ENCODE measurements at regions not wholly inside any gene's neighbourhood (a gene's known extent, or its start where the extent isn't known, plus 50 kb on each side); places are given as distances from the start of the nearest gene placed in this dataset.

- no peak for DNase-seq
- no peak overlapping the region for H3K27ac ChIP-seq
- H3K9me3 ChIP-seq, result no peaks in the 10 kb centered on the region
- intact Hi-C loops (cut with DNase I; ENCODE audit: low total_unique reads), result no loop called here
- H3K27me3 ChIP-seq, result no peaks in the 10 kb centered on the region
- no peak overlapping the region for H3K4me3 ChIP-seq
- H3K4me1 ChIP-seq, result no peaks in the 10 kb centered on the region
- no peaks in the 10 kb centered on the region for H3K36me3 ChIP-seq
- no peak for TF ChIP-seq POLR2A (IDR thresholded peaks at IDR 0.05)
- TF ChIP-seq CTCF (IDR thresholded peaks at IDR 0.05), result no peak
Measured at GRCh38 chr18:73653827-73654226, 493.8 kb downstream of the FBXO15 start.

- Histone ChIP-seq H3K27me3 (no peaks in the 10 kb centered on the region), H3K27ac (no peak overlapping the region), H3K9me3 (no peaks in the 10 kb centered on the region), H3K4me1 (no peaks in the 10 kb centered on the region), H3K36me3 (no peaks in the 10 kb centered on the region), H3K4me3 (no peak overlapping the region)
- no peak for TF ChIP-seq CTCF (IDR thresholded peaks at IDR 0.05)
- no peak for TF ChIP-seq POLR2A (IDR thresholded peaks at IDR 0.05)
- intact Hi-C loops (cut with DNase I; ENCODE audit: low total_unique reads), result no loop called here
- DNase-seq, result no peak
Measured at GRCh38 chr18:73653251-73653650, 494.4 kb downstream of the FBXO15 start.

GRCh38 chr18:73647391-73647790 is 500.2 kb downstream of the FBXO15 start:
- no peak for DNase-seq
- TF ChIP-seq POLR2A (IDR thresholded peaks at IDR 0.05) (no peak), CTCF (IDR thresholded peaks at IDR 0.05) (no peak)
- Histone ChIP-seq H3K27ac (no peak overlapping the region), H3K4me1 (no peaks in the 10 kb centered on the region), H3K36me3 (no peaks in the 10 kb centered on the region), H3K4me3 (no peak overlapping the region), H3K27me3 (no peaks in the 10 kb centered on the region), H3K9me3 (no peaks in the 10 kb centered on the region)
- intact Hi-C loops (cut with DNase I; ENCODE audit: low total_unique reads), result no loop called here

GRCh38 chr18:73646772-73647171 is 500.9 kb downstream of the FBXO15 start:
- TF ChIP-seq POLR2A (IDR thresholded peaks at IDR 0.05) (no peak), CTCF (IDR thresholded peaks at IDR 0.05) (no peak)
- no peaks in the 10 kb centered on the region for H3K36me3 ChIP-seq
- no peaks in the 10 kb centered on the region for H3K27me3 ChIP-seq
- no peak overlapping the region for H3K4me3 ChIP-seq
- H3K27ac ChIP-seq, result no peak overlapping the region
- no peak for DNase-seq
- no peaks in the 10 kb centered on the region for H3K9me3 ChIP-seq
- intact Hi-C loops (cut with DNase I; ENCODE audit: low total_unique reads), result no loop called here
- no peaks in the 10 kb centered on the region for H3K4me1 ChIP-seq

- Histone ChIP-seq H3K4me1 (no peaks in the 10 kb centered on the region), H3K4me3 (no peak overlapping the region), H3K9me3 (no peaks in the 10 kb centered on the region), H3K27me3 (no peaks in the 10 kb centered on the region), H3K27ac (no peak overlapping the region), H3K36me3 (no peaks in the 10 kb centered on the region)
- TF ChIP-seq POLR2A (IDR thresholded peaks at IDR 0.05) (no peak), CTCF (IDR thresholded peaks at IDR 0.05) (no peak)
- DNase-seq, result no peak
- intact Hi-C loops (cut with DNase I; ENCODE audit: low total_unique reads), result no loop called here
Measured at GRCh38 chr18:73646196-73646595, 501.4 kb downstream of the FBXO15 start.
